A673 (cell line): ENCODE measurements at regions not wholly inside any gene's neighbourhood (a gene's known extent, or its start where the extent isn't known, plus 50 kb on each side); places are given as distances from the start of the nearest gene placed in this dataset.

Source experiments
- CTCF ChIP-seq: fragments of 300-800, 200-600 bp; sonication (generic); conservative IDR thresholded peaks from 2 replicates; pipeline ENCODE4 v1.5.1; 2017; ENCODE audit warnings: low read depth, mild to moderate bottlenecking, antibody characterized with exemption, low read length, moderate library complexity, mixed read lengths
- EZH2 ChIP-seq: fragments of 200-600 bp; sonication (generic); IDR thresholded peaks from 2 replicates; pipeline ENCODE4 v1.6.1; 2017; ENCODE audit warnings: borderline replicate concordance, low read depth, mild to moderate bottlenecking, mixed read lengths, antibody characterized with exemption, low read length; ENCODE audit not compliant: poor library complexity, severe bottlenecking

- TF ChIP-seq CTCF (no peak), EZH2 (no peak)
These were observed 376.7 kb upstream of the SMIM31 start for GRCh38 chr4:164377277-164377676.
